ENCODE measurements at regions not wholly inside any gene's neighbourhood (a gene's known extent, or its start where the extent isn't known, plus 50 kb on each side); places are given as distances from the start of the nearest gene placed in this dataset.
"Not testable (repeated sequence)": the region's sequence is repeated elsewhere in the genome, so short reads cannot be mapped to it uniquely, and the experiment has no call there.

GRCh38 chr20:22821796-22822195 is 213.3 kb upstream of the SSTR4 start:
- H3K4me3 Mint-ChIP-seq: no peak overlapping the region
- no peaks in the 10 kb centered on the region for H3K4me1 Mint-ChIP-seq
- no peak overlapping the region for H3K27ac Mint-ChIP-seq
- H3K9me3 Mint-ChIP-seq: no peaks in the 10 kb centered on the region
- no peaks in the 10 kb centered on the region for H3K27me3 Mint-ChIP-seq
- no peaks in the 10 kb centered on the region for H3K36me3 Mint-ChIP-seq

- H3K4me3 Mint-ChIP-seq: no peak overlapping the region
- H3K9me3 Mint-ChIP-seq: no peaks in the 10 kb centered on the region
- no peak overlapping the region for H3K27ac Mint-ChIP-seq
- H3K27me3 Mint-ChIP-seq: no peaks in the 10 kb centered on the region
- H3K36me3 Mint-ChIP-seq: no peaks in the 10 kb centered on the region
- no peaks in the 10 kb centered on the region for H3K4me1 Mint-ChIP-seq
These were observed 212.0 kb upstream of the SSTR4 start for GRCh38 chr20:22823119-22823518.

GRCh38 chr20:22824077-22824476 is 211.0 kb upstream of the SSTR4 start:
- Mint-ChIP-seq H3K4me3 (no peak overlapping the region), H3K4me1 (no peaks in the 10 kb centered on the region), H3K9me3 (no peaks in the 10 kb centered on the region), H3K36me3 (no peaks in the 10 kb centered on the region), H3K27me3 (no peaks in the 10 kb centered on the region), H3K27ac (no peak overlapping the region)

- no peaks in the 10 kb centered on the region for H3K4me1 Mint-ChIP-seq
- H3K36me3 Mint-ChIP-seq: no peaks in the 10 kb centered on the region
- H3K27ac Mint-ChIP-seq: no peak overlapping the region
- no peaks in the 10 kb centered on the region for H3K27me3 Mint-ChIP-seq
- H3K4me3 Mint-ChIP-seq: no peak overlapping the region
- H3K9me3 Mint-ChIP-seq: no peaks in the 10 kb centered on the region
These were observed 210.0 kb upstream of the SSTR4 start for GRCh38 chr20:22825076-22825475.

GRCh38 chr20:22825546-22825945 is 209.6 kb upstream of the SSTR4 start:
- Mint-ChIP-seq H3K9me3 (no peaks in the 10 kb centered on the region), H3K27me3 (no peaks in the 10 kb centered on the region), H3K36me3 (no peaks in the 10 kb centered on the region), H3K27ac (no peak overlapping the region), H3K4me1 (no peaks in the 10 kb centered on the region), H3K4me3 (no peak overlapping the region)

GRCh38 chr20:22826306-22827230 is 208.5 kb upstream of the SSTR4 start:
- Mint-ChIP-seq H3K4me1 (no peaks in the 10 kb centered on the region), H3K36me3 (no peaks in the 10 kb centered on the region), H3K27me3 (no peaks in the 10 kb centered on the region), H3K27ac (no peak overlapping the region), H3K9me3 (peaks cover 0 to 2% (median 2%) of the 10 kb centered on the region in 3 donors), H3K4me3 (no peak overlapping the region)

GRCh38 chr20:22827916-22828315 is 207.2 kb upstream of the SSTR4 start:
- Mint-ChIP-seq H3K9me3 (peaks cover 0 to 2% (median 2%) of the 10 kb centered on the region in 3 donors), H3K27ac (no peak overlapping the region), H3K4me1 (no peaks in the 10 kb centered on the region), H3K27me3 (no peaks in the 10 kb centered on the region), H3K36me3 (no peaks in the 10 kb centered on the region), H3K4me3 (no peak overlapping the region)

GRCh38 chr20:22829356-22829755 is 205.8 kb upstream of the SSTR4 start:
- no peak overlapping the region for H3K27ac Mint-ChIP-seq
- H3K9me3 Mint-ChIP-seq: peaks cover 0 to 5% (median 2%) of the 10 kb centered on the region in 3 donors
- no peaks in the 10 kb centered on the region for H3K4me1 Mint-ChIP-seq
- H3K36me3 Mint-ChIP-seq: peaks cover 1% of the 10 kb centered on the region
- H3K4me3 Mint-ChIP-seq: no peak overlapping the region
- peaks cover 2% of the 10 kb centered on the region for H3K27me3 Mint-ChIP-seq

- H3K27ac Mint-ChIP-seq: no peak overlapping the region
- H3K4me1 Mint-ChIP-seq: no peaks in the 10 kb centered on the region
- H3K9me3 Mint-ChIP-seq: peaks cover 0 to 5% (median 3%) of the 10 kb centered on the region in 3 donors
- H3K4me3 Mint-ChIP-seq: no peak overlapping the region
- peaks cover 2% of the 10 kb centered on the region for H3K27me3 Mint-ChIP-seq
- H3K36me3 Mint-ChIP-seq: peaks cover 2% of the 10 kb centered on the region
These were observed 205.0 kb upstream of the SSTR4 start for GRCh38 chr20:22830138-22830537.

GRCh38 chr20:22830715-22831114 is 204.4 kb upstream of the SSTR4 start:
- H3K4me3 Mint-ChIP-seq, H3K4me1 Mint-ChIP-seq, H3K27me3 Mint-ChIP-seq, H3K9me3 Mint-ChIP-seq, H3K27ac Mint-ChIP-seq, H3K36me3 Mint-ChIP-seq: not testable (repeated sequence)

GRCh38 chr20:22833851-22834250 is 201.3 kb upstream of the SSTR4 start:
- H3K4me1 Mint-ChIP-seq: no peaks in the 10 kb centered on the region
- peaks cover 0 to 7% (median 5%) of the 10 kb centered on the region in 3 donors for H3K9me3 Mint-ChIP-seq
- peaks cover 2% of the 10 kb centered on the region for H3K27me3 Mint-ChIP-seq
- peaks cover 6% of the 10 kb centered on the region for H3K36me3 Mint-ChIP-seq
- H3K4me3 Mint-ChIP-seq: no peak overlapping the region
- H3K27ac Mint-ChIP-seq: no peak overlapping the region

GRCh38 chr20:22834651-22835256 is 200.4 kb upstream of the SSTR4 start:
- H3K9me3 Mint-ChIP-seq: peaks cover 0 to 7% (median 5%) of the 10 kb centered on the region in 3 donors
- peaks cover 2% of the 10 kb centered on the region for H3K27me3 Mint-ChIP-seq
- no peak overlapping the region for H3K4me3 Mint-ChIP-seq
- peaks cover 6% of the 10 kb centered on the region for H3K36me3 Mint-ChIP-seq
- H3K4me1 Mint-ChIP-seq: no peaks in the 10 kb centered on the region
- H3K27ac Mint-ChIP-seq: no peak overlapping the region

GRCh38 chr20:22836211-22836610 is 198.9 kb upstream of the SSTR4 start:
- Mint-ChIP-seq H3K36me3 (peaks cover 6% of the 10 kb centered on the region), H3K27ac (no peak overlapping the region)

GRCh38 chr20:22836877-22837276 is 198.2 kb upstream of the SSTR4 start:
- Mint-ChIP-seq H3K9me3 (peaks cover 0 to 4% (median 2%) of the 10 kb centered on the region in 3 donors), H3K4me1 (no peaks in the 10 kb centered on the region), H3K27ac (no peak overlapping the region), H3K36me3 (peaks cover 6% of the 10 kb centered on the region), H3K4me3 (no peak overlapping the region), H3K27me3 (peaks cover 2% of the 10 kb centered on the region)

More at GRCh38 chr20:22836211-22836610, 198.9 kb upstream of the SSTR4 start:
- no peak overlapping the region for H3K4me3 Mint-ChIP-seq
- H3K27me3 Mint-ChIP-seq: peaks cover 2% of the 10 kb centered on the region
- peaks cover 0 to 7% (median 2%) of the 10 kb centered on the region in 3 donors for H3K9me3 Mint-ChIP-seq
- no peaks in the 10 kb centered on the region for H3K4me1 Mint-ChIP-seq

GRCh38 chr20:22838001-22838400 is 197.1 kb upstream of the SSTR4 start:
- Mint-ChIP-seq H3K27me3 (peaks cover 2% of the 10 kb centered on the region), H3K9me3 (peaks cover 0 to 4% (median 4%) of the 10 kb centered on the region in 3 donors), H3K27ac (no peak overlapping the region), H3K4me3 (no peak overlapping the region), H3K4me1 (no peaks in the 10 kb centered on the region), H3K36me3 (peaks cover 6% of the 10 kb centered on the region)

- Mint-ChIP-seq H3K9me3 (peaks cover 2 to 4% (median 3%) of the 10 kb centered on the region in 3 donors), H3K4me1 (no peaks in the 10 kb centered on the region), H3K36me3 (no peaks in the 10 kb centered on the region), H3K27ac (no peak overlapping the region), H3K27me3 (no peaks in the 10 kb centered on the region), H3K4me3 (no peak overlapping the region)
These were observed 193.3 kb upstream of the SSTR4 start for GRCh38 chr20:22841846-22842245.

Measured in IgD-negative memory B cell (primary cell).